ENCODE measurements at regions not wholly inside any gene's neighbourhood (a gene's known extent, or its start where the extent isn't known, plus 50 kb on each side); places are given as distances from the start of the nearest gene placed in this dataset.
"Not testable (repeated sequence)": the region's sequence is repeated elsewhere in the genome, so short reads cannot be mapped to it uniquely, and the experiment has no call there.

DNA sequence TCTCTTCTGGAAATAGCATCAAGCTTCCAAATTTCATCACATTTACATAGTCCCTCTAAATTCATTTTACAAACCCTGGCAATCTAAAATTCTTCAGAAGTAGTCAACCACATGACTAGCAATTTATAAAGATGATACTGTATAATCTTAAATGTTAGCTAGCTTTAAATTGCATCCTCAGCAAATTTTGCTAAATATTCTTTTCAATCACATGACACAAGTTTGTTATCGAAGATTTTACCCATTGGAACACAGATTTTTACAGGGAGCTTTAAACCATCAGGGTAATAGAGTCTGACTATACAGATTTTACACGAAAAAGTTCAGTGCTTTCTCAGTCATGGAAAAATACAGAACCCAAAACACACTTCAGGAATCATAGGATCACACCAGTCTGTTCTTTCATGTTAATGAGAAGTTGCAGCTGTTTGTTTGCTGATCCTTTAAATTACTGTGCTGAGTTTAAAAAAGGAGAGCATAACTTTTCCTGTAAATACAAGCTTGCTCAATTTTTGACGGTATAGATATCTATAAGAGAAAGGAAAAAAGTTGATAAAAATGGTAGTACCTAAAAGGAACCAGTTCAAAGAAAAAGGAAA lies 445.8 kb upstream of the ADGRB3 start:
- no peaks in the 10 kb centered on the region for H3K4me1 ChIP-seq (ENCODE audit: low read depth, poor library complexity, severe bottlenecking)
- no peak overlapping the region for H2AFZ ChIP-seq (ENCODE audit: low read depth)
- H3K79me2 ChIP-seq (ENCODE audit: insufficient read depth, low read depth): no peaks in the 10 kb centered on the region
- H4K20me1 ChIP-seq (ENCODE audit: insufficient read depth): no peaks in the 10 kb centered on the region
- TF ChIP-seq, protein P1, sequence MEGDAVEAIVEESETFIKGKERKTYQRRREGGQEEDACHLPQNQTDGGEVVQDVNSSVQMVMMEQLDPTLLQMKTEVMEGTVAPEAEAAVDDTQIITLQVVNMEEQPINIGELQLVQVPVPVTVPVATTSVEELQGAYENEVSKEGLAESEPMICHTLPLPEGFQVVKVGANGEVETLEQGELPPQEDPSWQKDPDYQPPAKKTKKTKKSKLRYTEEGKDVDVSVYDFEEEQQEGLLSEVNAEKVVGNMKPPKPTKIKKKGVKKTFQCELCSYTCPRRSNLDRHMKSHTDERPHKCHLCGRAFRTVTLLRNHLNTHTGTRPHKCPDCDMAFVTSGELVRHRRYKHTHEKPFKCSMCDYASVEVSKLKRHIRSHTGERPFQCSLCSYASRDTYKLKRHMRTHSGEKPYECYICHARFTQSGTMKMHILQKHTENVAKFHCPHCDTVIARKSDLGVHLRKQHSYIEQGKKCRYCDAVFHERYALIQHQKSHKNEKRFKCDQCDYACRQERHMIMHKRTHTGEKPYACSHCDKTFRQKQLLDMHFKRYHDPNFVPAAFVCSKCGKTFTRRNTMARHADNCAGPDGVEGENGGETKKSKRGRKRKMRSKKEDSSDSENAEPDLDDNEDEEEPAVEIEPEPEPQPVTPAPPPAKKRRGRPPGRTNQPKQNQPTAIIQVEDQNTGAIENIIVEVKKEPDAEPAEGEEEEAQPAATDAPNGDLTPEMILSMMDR (conservative IDR thresholded peaks at IDR 0.05; ENCODE audit: low read depth, low read length): no peak
- H3K36me3 ChIP-seq (ENCODE audit: insufficient read depth): no peaks in the 10 kb centered on the region
- H3K9ac ChIP-seq: no peak overlapping the region
- no peak overlapping the region for H3K27ac ChIP-seq
- no peaks in the 10 kb centered on the region for H3K27me3 ChIP-seq (ENCODE audit: insufficient read depth, low read depth)
- H3K4me3 ChIP-seq (IDR thresholded peaks at IDR 0.05; ENCODE audit: insufficient read depth, low read depth, low read length): no peak overlapping the region
- no peak overlapping the region for H3K4me2 ChIP-seq

- H3K4me2 ChIP-seq: no peak overlapping the region
- no peak overlapping the region for H3K4me3 ChIP-seq (IDR thresholded peaks at IDR 0.05; ENCODE audit: insufficient read depth, low read depth, low read length)
- H2AFZ ChIP-seq (ENCODE audit: low read depth): no peak overlapping the region
- H3K36me3 ChIP-seq (ENCODE audit: insufficient read depth): no peaks in the 10 kb centered on the region
- no peaks in the 10 kb centered on the region for H3K4me1 ChIP-seq (ENCODE audit: low read depth, poor library complexity, severe bottlenecking)
- no peak overlapping the region for H3K27ac ChIP-seq
- no peaks in the 10 kb centered on the region for H3K27me3 ChIP-seq (ENCODE audit: insufficient read depth, low read depth)
- H3K9ac ChIP-seq: no peak overlapping the region
- no peaks in the 10 kb centered on the region for H3K79me2 ChIP-seq (ENCODE audit: insufficient read depth, low read depth)
- H4K20me1 ChIP-seq (ENCODE audit: insufficient read depth): no peaks in the 10 kb centered on the region
- TF ChIP-seq, protein P1 (conservative IDR thresholded peaks at IDR 0.05; ENCODE audit: low read depth, low read length): no peak
These were observed 448.2 kb upstream of the ADGRB3 start for GRCh38 chr6:68186870-68187269.

DNA sequence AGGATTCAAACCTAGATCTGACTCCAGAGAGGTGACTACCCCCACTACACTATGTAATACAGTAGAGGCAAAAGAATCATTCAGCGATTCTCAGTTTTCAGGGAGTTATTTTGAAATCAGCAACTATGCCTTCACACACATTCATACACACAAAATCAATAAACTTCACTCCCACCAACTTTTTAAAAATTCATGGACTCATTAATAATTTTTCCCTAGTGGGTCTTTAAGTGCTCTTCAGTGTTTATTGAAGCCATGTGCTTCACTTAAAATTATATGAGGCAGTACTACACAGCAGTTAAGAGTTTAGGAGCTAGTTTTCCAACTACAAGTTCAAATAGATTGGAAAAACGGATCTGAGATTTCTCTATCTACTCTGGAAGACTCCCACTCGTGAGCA lies 452.7 kb upstream of the ADGRB3 start:
- Histone ChIP-seq H3K4me2 (no peak overlapping the region), H3K36me3 (ENCODE audit: insufficient read depth) (no peaks in the 10 kb centered on the region), H3K4me1 (ENCODE audit: low read depth, poor library complexity, severe bottlenecking) (no peaks in the 10 kb centered on the region), H2AFZ (ENCODE audit: low read depth) (no peak overlapping the region), H3K9ac (no peak overlapping the region), H3K27ac (no peak overlapping the region), H3K27me3 (ENCODE audit: insufficient read depth, low read depth) (no peaks in the 10 kb centered on the region), H3K4me3 (IDR thresholded peaks at IDR 0.05; ENCODE audit: insufficient read depth, low read depth, low read length) (no peak overlapping the region), H4K20me1 (ENCODE audit: insufficient read depth) (no peaks in the 10 kb centered on the region), H3K79me2 (ENCODE audit: insufficient read depth, low read depth) (no peaks in the 10 kb centered on the region)
- TF ChIP-seq, protein P1 (conservative IDR thresholded peaks at IDR 0.05; ENCODE audit: low read depth, low read length): no peak

DNA sequence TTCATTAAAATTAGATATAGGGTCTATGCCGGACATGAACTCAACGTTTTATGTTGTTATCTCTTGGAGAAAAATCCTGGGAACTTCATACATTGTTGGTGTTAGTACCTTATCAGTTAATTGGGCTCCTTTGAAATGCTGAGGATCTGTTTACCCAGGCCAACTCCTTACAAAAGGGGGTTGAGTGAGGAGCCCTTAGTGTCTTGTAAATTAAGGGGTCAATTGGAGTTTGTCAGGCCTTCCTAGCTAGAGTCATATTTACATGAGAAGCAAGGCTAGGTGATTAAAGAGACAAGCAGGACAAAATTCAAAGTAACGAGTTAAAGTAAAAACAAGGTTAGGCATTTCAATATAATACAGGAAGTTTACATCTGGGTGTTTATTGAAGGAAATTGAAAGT lies 454.1 kb upstream of the ADGRB3 start:
- H3K36me3 ChIP-seq (ENCODE audit: insufficient read depth); H3K9ac ChIP-seq; H3K27me3 ChIP-seq (ENCODE audit: insufficient read depth, low read depth); H3K27ac ChIP-seq; H4K20me1 ChIP-seq (ENCODE audit: insufficient read depth); H3K4me1 ChIP-seq (ENCODE audit: low read depth, poor library complexity, severe bottlenecking); H3K79me2 ChIP-seq (ENCODE audit: insufficient read depth, low read depth); H3K4me3 ChIP-seq (IDR thresholded peaks at IDR 0.05; ENCODE audit: insufficient read depth, low read depth, low read length); H2AFZ ChIP-seq (ENCODE audit: low read depth); H3K4me2 ChIP-seq: not testable (repeated sequence)

GRCh38 chr6:68173616-68174015 lies 461.5 kb upstream of the ADGRB3 start:
- TF ChIP-seq, protein P1 (conservative IDR thresholded peaks at IDR 0.05; ENCODE audit: low read depth, low read length): no peak
- H3K27me3 ChIP-seq (ENCODE audit: insufficient read depth, low read depth): no peaks in the 10 kb centered on the region
- H3K4me3 ChIP-seq (IDR thresholded peaks at IDR 0.05; ENCODE audit: insufficient read depth, low read depth, low read length): no peak overlapping the region

More at GRCh38 chr6:68173616-68174015, 461.5 kb upstream of the ADGRB3 start:
- Histone ChIP-seq H3K9ac (no peak overlapping the region), H3K27ac (no peak overlapping the region), H3K4me2 (no peak overlapping the region), H3K36me3 (ENCODE audit: insufficient read depth) (no peaks in the 10 kb centered on the region), H4K20me1 (ENCODE audit: insufficient read depth) (no peaks in the 10 kb centered on the region), H2AFZ (ENCODE audit: low read depth) (no peak overlapping the region), H3K4me1 (ENCODE audit: low read depth, poor library complexity, severe bottlenecking) (no peaks in the 10 kb centered on the region), H3K79me2 (ENCODE audit: insufficient read depth, low read depth) (no peaks in the 10 kb centered on the region)
